PC-9 (cell line): ENCODE measurements at regions not wholly inside any gene's neighbourhood (a gene's known extent, or its start where the extent isn't known, plus 50 kb on each side); places are given as distances from the start of the nearest gene placed in this dataset.
"Not testable (repeated sequence)": the region's sequence is repeated elsewhere in the genome, so short reads cannot be mapped to it uniquely, and the experiment has no call there.

Experiments
- BruUV-seq: library from RNA; stranded (reverse); fragments of 400-500 nt; replicated peaks from 2 replicates; lab custom pipeline; 2021; lab: Mats Ljungman, UMichigan
- CTCF ChIA-PET: fragments of 300-600 bp; sonication (Branson Sonifier 250); formaldehyde crosslinking; loops from one replicate; lab custom pipeline; 2022; ENCODE audit warnings: antibody characterized with exemption; lab: Charles Lee
- POLR2A ChIA-PET: fragments of 300-600 bp; sonication (Branson Sonifier 250); formaldehyde crosslinking; loops from one replicate; lab custom pipeline; 2022; ENCODE audit warnings: antibody characterized with exemption; ENCODE audit not compliant: unreplicated experiment; lab: Charles Lee
- DNase-seq, 2 experiments: peaks; one replicate each; pipeline versions ENCODE4 v3.0.0 to v3.0.0-alpha.2; 2015 to 2022; ENCODE audit warnings: mixed read lengths in 1 of 2
- H2AFZ ChIP-seq: fragments of 200-600 bp; sonication (generic); 2 replicates; pipeline ENCODE4 v1.8.1; 2017; ENCODE audit warnings: antibody characterized with exemption
- H3F3A ChIP-seq: fragments of 200-600 bp; sonication (generic); 2 replicates; pipeline ENCODE4 v1.8.1; 2017; ENCODE audit warnings: antibody characterized with exemption, mild to moderate bottlenecking, low read depth; ENCODE audit not compliant: insufficient read depth
- H3K27ac ChIP-seq: fragments of 200-600 bp; sonication (generic); 2 replicates; pipeline ENCODE4 v1.6.1; 2016; ENCODE audit warnings: mixed run types
- H3K27me3 ChIP-seq: fragments of 200-600 bp; sonication (generic); 2 replicates; pipeline ENCODE4 v1.6.1; 2016; ENCODE audit warnings: low read depth, mixed run types; ENCODE audit not compliant: insufficient read depth
- H3K36me3 ChIP-seq: fragments of 200-600 bp; sonication (generic); 2 replicates; pipeline ENCODE4 v1.6.1; 2016; ENCODE audit warnings: low read depth, mixed run types
- H3K4me1 ChIP-seq: fragments of 200-600 bp; sonication (generic); replicated peaks from 2 replicates; pipeline ENCODE4 v1.6.1; 2016; ENCODE audit warnings: mixed run types; ENCODE audit not compliant: insufficient read depth
- H3K4me2 ChIP-seq: fragments of 200-600 bp; sonication (generic); 2 replicates; pipeline ENCODE4 v1.6.1; 2017; ENCODE audit warnings: mixed run types
- H3K4me3 ChIP-seq: fragments of 200-600 bp; sonication (generic); 2 replicates; pipeline ENCODE4 v1.6.1; 2016; ENCODE audit warnings: mixed run types
- H3K79me2 ChIP-seq: fragments of 200-600 bp; sonication (generic); 2 replicates; pipeline ENCODE4 v1.6.1; 2017; ENCODE audit warnings: low read depth, mixed run types
- H3K9me2 ChIP-seq: fragments of 200-600 bp; sonication (generic); 2 replicates; pipeline ENCODE4 v1.8.1; 2017; ENCODE audit warnings: mild to moderate bottlenecking; ENCODE audit not compliant: insufficient read depth
- H3K9me3 ChIP-seq: fragments of 200-600 bp; sonication (generic); 2 replicates; pipeline ENCODE4 v1.8.1; 2016; ENCODE audit warnings: low read depth; ENCODE audit not compliant: insufficient read depth
- H4K20me1 ChIP-seq: fragments of 200-600 bp; sonication (generic); 2 replicates; pipeline ENCODE4 v1.8.1; 2017; ENCODE audit not compliant: insufficient read depth
- EZH2 ChIP-seq: fragments of 200-600 bp; sonication (generic); IDR thresholded peaks from 2 replicates; pipeline ENCODE4 v1.8.0; 2017; ENCODE audit warnings: antibody characterized with exemption, low read depth
- intact Hi-C: fragments of 100-400 bp; cut with micrococcal nuclease; formaldehyde crosslinking; loops from one replicate; pipeline ENCODE4 v1.10.0; 2022; ENCODE audit not compliant: unreplicated experiment
- TF ChIP-seq, protein P1 (sequence below): fragments of 200-600 bp; sonication (generic); conservative IDR thresholded peaks from 2 replicates; pipeline ENCODE4 v1.6.1; 2017; ENCODE audit warnings: mixed run types, antibody characterized with exemption, mild to moderate bottlenecking, moderate library complexity

DNA sequence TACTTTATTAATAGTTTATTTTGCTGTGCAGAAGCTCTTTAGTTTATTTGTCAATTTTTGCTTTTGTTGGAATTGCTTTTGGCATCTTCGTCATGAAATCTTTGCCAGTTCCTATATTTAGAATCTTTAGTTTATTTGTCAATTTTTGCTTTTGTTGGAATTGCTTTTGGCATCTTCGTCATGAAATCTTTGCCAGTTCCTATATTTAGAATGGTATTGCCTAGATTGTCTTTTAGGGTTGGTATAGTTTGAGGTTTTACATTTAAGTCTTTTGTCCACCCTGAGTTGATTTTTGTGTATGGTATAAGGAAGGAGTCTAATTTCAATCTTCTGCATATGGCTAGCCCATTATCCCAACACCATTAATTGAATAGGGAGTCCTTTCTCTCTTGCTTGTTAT lies 93.9 kb upstream of the TCF21 start:
- H4K20me1 ChIP-seq, BruUV-seq, POLR2A ChIA-PET, CTCF ChIA-PET, H3F3A ChIP-seq, H3K27me3 ChIP-seq, H3K4me1 ChIP-seq, H3K36me3 ChIP-seq, H3K4me2 ChIP-seq, intact Hi-C loops, H3K9me3 ChIP-seq, H3K4me3 ChIP-seq, DNase-seq, H3K27ac ChIP-seq, H3K79me2 ChIP-seq, H3K9me2 ChIP-seq, H2AFZ ChIP-seq: not testable (repeated sequence)

DNA sequence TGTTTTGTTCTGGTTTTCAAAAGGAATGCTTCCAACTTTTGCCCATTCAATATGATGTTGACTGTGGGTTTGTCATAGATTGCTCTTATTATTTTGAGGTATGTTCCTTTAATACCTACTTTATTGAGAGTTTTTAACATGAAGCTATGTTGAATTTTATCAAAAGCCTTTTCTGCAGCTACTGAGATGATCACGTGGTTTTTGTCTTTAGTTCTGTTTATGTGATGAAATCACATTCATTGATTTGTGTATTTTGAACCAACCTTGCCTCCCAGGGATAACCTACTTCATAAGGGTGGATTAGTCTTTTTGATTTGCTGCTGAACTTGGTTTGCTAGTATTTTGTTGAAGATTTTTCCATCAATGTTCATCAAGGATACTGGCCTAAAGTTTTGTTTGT lies 92.7 kb upstream of the TCF21 start:
- no peaks in the 10 kb centered on the region; the same call in 1 of the 2 replicates for H3K9me2 ChIP-seq
- no peak overlapping the region for H3K4me2 ChIP-seq
- POLR2A ChIA-PET: no interaction called here
- no TSS peak for BruUV-seq
- no peaks in the 10 kb centered on the region for H3K4me1 ChIP-seq
- no peaks in the 10 kb centered on the region for H3K27me3 ChIP-seq
- no peak overlapping the region for H2AFZ ChIP-seq
- H3F3A ChIP-seq: no peaks in the 10 kb centered on the region
- H4K20me1 ChIP-seq: no peaks in the 10 kb centered on the region
- intact Hi-C loops: no loop called here
- no peak overlapping the region for H3K4me3 ChIP-seq
- H3K36me3 ChIP-seq: no peaks in the 10 kb centered on the region
- H3K27ac ChIP-seq: no peak overlapping the region
- H3K9me3 ChIP-seq: no peaks in the 10 kb centered on the region; the same call in 1 of the 2 replicates
- no peaks in the 10 kb centered on the region for H3K79me2 ChIP-seq
- DNase-seq: no peak
- TF ChIP-seq, protein P1, sequence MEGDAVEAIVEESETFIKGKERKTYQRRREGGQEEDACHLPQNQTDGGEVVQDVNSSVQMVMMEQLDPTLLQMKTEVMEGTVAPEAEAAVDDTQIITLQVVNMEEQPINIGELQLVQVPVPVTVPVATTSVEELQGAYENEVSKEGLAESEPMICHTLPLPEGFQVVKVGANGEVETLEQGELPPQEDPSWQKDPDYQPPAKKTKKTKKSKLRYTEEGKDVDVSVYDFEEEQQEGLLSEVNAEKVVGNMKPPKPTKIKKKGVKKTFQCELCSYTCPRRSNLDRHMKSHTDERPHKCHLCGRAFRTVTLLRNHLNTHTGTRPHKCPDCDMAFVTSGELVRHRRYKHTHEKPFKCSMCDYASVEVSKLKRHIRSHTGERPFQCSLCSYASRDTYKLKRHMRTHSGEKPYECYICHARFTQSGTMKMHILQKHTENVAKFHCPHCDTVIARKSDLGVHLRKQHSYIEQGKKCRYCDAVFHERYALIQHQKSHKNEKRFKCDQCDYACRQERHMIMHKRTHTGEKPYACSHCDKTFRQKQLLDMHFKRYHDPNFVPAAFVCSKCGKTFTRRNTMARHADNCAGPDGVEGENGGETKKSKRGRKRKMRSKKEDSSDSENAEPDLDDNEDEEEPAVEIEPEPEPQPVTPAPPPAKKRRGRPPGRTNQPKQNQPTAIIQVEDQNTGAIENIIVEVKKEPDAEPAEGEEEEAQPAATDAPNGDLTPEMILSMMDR: no peak
- no peak for TF ChIP-seq EZH2
- CTCF ChIA-PET: no interaction called here

GRCh38 chr6:133799043-133799442 lies 89.9 kb upstream of the TCF21 start:
- H3K36me3 ChIP-seq: no peaks in the 10 kb centered on the region
- H3K27ac ChIP-seq: no peak overlapping the region
- H3K4me3 ChIP-seq: no peak overlapping the region
- H3K27me3 ChIP-seq: no peaks in the 10 kb centered on the region
- H2AFZ ChIP-seq: no peak overlapping the region
- no peaks in the 10 kb centered on the region for H4K20me1 ChIP-seq
- ChIA-PET CTCF (no interaction called here), POLR2A (no interaction called here)
- TF ChIP-seq EZH2: no peak
- TF ChIP-seq, protein P1: no peak
- no peaks in the 10 kb centered on the region for H3K9me2 ChIP-seq
- H3K4me2 ChIP-seq: no peak overlapping the region
- no TSS peak for BruUV-seq
- H3K79me2 ChIP-seq: no peaks in the 10 kb centered on the region
- intact Hi-C loops: no loop called here
- no peaks in the 10 kb centered on the region for H3K4me1 ChIP-seq
- no peak for DNase-seq
- no peaks in the 10 kb centered on the region; the same call in 1 of the 2 replicates for H3K9me3 ChIP-seq
- no peaks in the 10 kb centered on the region for H3F3A ChIP-seq

DNA sequence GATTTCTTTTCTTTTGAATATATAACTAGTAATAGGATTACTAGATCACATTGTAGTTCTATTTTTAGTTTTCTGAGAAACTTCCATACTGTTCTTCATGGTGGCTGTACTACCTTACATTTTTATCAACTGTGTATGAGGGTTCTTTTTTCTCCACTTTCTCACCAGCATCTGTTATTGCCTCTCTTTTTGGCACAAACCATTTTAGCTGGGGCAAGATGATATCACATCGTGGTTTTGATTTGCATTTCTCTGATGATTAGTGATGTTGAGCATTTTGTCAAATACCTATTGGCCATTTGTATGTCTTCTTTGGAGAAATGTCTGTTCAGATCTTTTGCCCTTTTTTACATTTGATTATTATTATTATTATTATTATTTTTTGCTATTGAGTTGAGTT lies 86.1 kb upstream of the TCF21 start:
- H2AFZ ChIP-seq: no peak overlapping the region
- H4K20me1 ChIP-seq: no peaks in the 10 kb centered on the region
- H3K4me2 ChIP-seq: no peak overlapping the region
- BruUV-seq: no TSS peak
- TF ChIP-seq EZH2: no peak
- TF ChIP-seq, protein P1: no peak
- intact Hi-C loops: no loop called here
- ChIA-PET CTCF (no interaction called here), POLR2A (no interaction called here)
- H3F3A ChIP-seq: no peaks in the 10 kb centered on the region
- no peaks in the 10 kb centered on the region for H3K9me2 ChIP-seq
- no peaks in the 10 kb centered on the region for H3K36me3 ChIP-seq
- H3K9me3 ChIP-seq: no peaks in the 10 kb centered on the region; the same call in 1 of the 2 replicates
- H3K27me3 ChIP-seq: no peaks in the 10 kb centered on the region
- no peaks in the 10 kb centered on the region for H3K79me2 ChIP-seq
- H3K4me1 ChIP-seq: no peaks in the 10 kb centered on the region
- H3K4me3 ChIP-seq: no peak overlapping the region
- no peak overlapping the region for H3K27ac ChIP-seq
- no peak for DNase-seq
